ENCODE measurements at regions not wholly inside any gene's neighbourhood (a gene's known extent, or its start where the extent isn't known, plus 50 kb on each side); places are given as distances from the start of the nearest gene placed in this dataset.

DNA sequence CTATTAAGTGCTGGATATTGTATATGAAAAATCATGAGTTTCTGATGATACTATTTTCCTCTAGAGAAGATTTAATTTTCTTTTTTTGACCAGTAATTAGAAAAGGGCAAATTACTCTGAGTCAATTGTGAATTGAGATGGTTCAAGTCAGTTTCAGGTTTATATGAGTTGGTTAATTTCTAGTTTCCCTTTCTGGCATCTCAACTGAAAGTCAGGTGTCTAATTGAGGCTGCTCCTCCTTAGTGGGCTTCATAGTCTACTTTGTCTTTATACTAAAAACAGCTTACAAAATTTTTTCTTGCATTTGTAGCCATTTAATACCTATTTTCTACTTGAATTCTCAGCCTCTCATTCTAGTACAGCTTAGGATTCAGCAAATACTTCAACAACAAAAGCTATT is 387.3 kb downstream of the RPS6KC1 start:
- TF ChIP-seq POLR2A (IDR thresholded peaks at IDR 0.05) (no peak), POLR2AphosphoS5 (IDR thresholded peaks at IDR 0.05) (no peak)
- TF ChIP-seq, protein P1, sequence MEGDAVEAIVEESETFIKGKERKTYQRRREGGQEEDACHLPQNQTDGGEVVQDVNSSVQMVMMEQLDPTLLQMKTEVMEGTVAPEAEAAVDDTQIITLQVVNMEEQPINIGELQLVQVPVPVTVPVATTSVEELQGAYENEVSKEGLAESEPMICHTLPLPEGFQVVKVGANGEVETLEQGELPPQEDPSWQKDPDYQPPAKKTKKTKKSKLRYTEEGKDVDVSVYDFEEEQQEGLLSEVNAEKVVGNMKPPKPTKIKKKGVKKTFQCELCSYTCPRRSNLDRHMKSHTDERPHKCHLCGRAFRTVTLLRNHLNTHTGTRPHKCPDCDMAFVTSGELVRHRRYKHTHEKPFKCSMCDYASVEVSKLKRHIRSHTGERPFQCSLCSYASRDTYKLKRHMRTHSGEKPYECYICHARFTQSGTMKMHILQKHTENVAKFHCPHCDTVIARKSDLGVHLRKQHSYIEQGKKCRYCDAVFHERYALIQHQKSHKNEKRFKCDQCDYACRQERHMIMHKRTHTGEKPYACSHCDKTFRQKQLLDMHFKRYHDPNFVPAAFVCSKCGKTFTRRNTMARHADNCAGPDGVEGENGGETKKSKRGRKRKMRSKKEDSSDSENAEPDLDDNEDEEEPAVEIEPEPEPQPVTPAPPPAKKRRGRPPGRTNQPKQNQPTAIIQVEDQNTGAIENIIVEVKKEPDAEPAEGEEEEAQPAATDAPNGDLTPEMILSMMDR (IDR thresholded peaks at IDR 0.05 in 8 of 11, conservative IDR thresholded peaks at IDR 0.05 in 3 of 11): no peak
